NT2/D1 (cell line): ENCODE measurements at regions not wholly inside any gene's neighbourhood (a gene's known extent, or its start where the extent isn't known, plus 50 kb on each side); places are given as distances from the start of the nearest gene placed in this dataset.

Source experiments
- DNase-seq: peaks from one replicate; pipeline ENCODE4 v3.0.0-alpha.2; 2011; ENCODE audit warnings: low read depth, low spot score
- H3K27me3 ChIP-seq: 2 replicates; pipeline ENCODE4 v1.6.0; 2011; ENCODE audit warnings: mild to moderate bottlenecking; ENCODE audit not compliant: insufficient read length, insufficient read depth
- H3K36me3 ChIP-seq: 2 replicates; pipeline ENCODE4 v1.6.1; 2011; ENCODE audit warnings: mild to moderate bottlenecking, low read length, mixed read lengths; ENCODE audit not compliant: insufficient read depth, insufficient read length
- H3K4me1 ChIP-seq: 2 replicates; pipeline ENCODE4 v1.5.1; 2011; ENCODE audit not compliant: insufficient read depth, insufficient read length
- H3K4me3 ChIP-seq: 2 replicates; pipeline ENCODE4 v1.5.1; 2011; ENCODE audit warnings: low read depth; ENCODE audit not compliant: insufficient read length
- H3K9ac ChIP-seq: 2 replicates; pipeline ENCODE4 v1.6.0; 2011; ENCODE audit warnings: low read depth; ENCODE audit not compliant: insufficient read length
- H3K9me3 ChIP-seq: 2 replicates; pipeline ENCODE4 v1.5.1; 2011; ENCODE audit warnings: mild to moderate bottlenecking, low read length; ENCODE audit not compliant: insufficient read depth
- SUZ12 ChIP-seq: IDR thresholded peaks from 2 replicates; pipeline ENCODE4 v1.6.1; 2011; ENCODE audit not compliant: insufficient read length, insufficient read depth; ENCODE audit errors: extremely low read depth
- YY1 ChIP-seq: IDR thresholded peaks from 2 replicates; pipeline ENCODE4 v1.6.1; 2011; ENCODE audit not compliant: insufficient read length, insufficient read depth
- ZNF274 ChIP-seq: IDR thresholded peaks from 2 replicates; pipeline ENCODE4 v1.6.1; 2011; ENCODE audit warnings: mild to moderate bottlenecking, low read depth, low read length

DNA sequence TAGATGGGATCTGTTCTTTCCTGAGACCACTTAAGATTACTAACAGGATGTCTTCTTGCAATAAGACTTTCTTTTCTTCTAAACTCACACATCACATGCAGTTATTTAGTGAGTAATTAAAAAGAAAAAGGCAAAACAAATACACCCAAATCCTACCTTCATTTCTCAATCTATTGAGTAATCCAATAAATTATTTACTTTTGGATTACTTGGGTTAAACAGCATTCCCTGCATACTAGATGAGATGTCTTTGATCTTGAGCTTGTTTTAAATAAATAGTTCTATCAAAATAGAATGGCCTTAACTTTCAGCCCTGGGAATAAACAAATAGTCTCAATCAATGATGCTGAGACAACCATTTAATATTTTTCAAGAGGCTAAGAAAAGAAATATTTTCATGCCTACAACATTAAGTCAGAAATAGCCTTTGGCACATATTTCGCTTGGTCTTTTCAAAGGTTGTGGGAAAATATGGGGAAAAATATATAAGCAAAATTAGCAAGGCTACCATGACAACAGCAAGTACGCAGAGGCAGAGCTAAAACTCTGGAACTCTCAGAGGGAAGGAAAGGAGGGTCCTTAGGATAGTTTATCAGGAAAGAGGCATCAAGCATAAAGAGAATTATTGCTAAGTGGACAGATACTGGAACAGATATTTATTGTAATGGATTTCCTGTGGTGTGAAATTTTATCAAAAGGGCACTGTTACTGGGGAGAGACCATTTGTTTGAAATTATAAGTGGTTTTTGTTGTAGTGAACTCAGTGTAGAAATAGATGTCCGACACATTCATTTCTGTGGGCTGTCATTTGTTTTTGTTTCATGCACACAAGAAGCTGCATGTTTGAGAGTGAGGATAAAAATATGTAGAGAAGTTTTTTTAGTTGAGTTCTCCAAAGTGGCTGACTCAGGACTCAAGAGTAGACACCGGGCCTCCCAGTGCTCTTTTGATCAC lies 70.2 kb upstream of the CDH6 start:
- H3K4me1 ChIP-seq = no peaks in the 10 kb centered on the region
- H3K4me3 ChIP-seq = no peak overlapping the region
- DNase-seq = no peak
- H3K9ac ChIP-seq = no peak overlapping the region
- no peaks in the 10 kb centered on the region for H3K9me3 ChIP-seq
- H3K27me3 ChIP-seq = no peaks in the 10 kb centered on the region
- TF ChIP-seq SUZ12 (no peak), ZNF274 (no peak), YY1 (no peak)
- no peaks in the 10 kb centered on the region for H3K36me3 ChIP-seq

DNA sequence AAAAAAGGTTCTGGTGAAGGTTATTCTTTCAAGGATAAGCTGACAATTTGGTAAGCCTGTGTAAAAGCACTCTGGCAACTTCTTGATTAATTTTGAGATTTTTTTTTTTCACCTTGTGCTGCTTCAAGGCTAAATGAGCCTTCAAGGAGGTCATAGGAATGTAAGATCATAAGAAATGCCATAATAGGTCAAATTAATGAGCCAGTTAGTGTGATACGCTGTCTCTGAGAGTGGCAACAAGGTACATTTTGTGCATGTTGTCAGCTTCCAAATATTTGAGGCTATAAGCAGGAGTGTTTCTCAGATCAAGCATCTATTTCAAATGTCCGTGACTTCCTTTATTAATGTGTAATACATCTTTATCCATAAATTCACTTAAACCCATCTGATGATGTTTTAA lies 72.3 kb upstream of the CDH6 start:
- TF ChIP-seq ZNF274 (no peak), YY1 (no peak), SUZ12 (no peak)
- Histone ChIP-seq H3K9ac (no peak overlapping the region), H3K36me3 (no peaks in the 10 kb centered on the region), H3K4me1 (no peaks in the 10 kb centered on the region), H3K9me3 (no peaks in the 10 kb centered on the region), H3K4me3 (no peak overlapping the region), H3K27me3 (no peaks in the 10 kb centered on the region)
- no peak for DNase-seq

DNA sequence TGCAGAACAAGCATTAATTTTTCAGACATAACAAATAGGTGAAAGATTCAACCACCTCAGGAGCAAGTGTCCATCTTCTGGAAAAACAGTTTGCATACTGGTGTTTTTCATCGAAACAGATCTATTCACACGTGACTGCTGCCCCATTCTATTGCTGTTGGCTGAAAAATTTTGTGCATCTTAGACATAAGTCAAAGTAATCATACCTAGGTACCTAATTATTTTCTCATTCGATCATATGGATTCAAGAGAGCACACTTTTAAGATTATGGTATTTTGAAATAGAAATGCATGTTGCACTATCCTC lies 72.9 kb upstream of the CDH6 start:
- Histone ChIP-seq H3K9ac (no peak overlapping the region), H3K4me3 (no peak overlapping the region), H3K27me3 (no peaks in the 10 kb centered on the region), H3K36me3 (no peaks in the 10 kb centered on the region), H3K9me3 (no peaks in the 10 kb centered on the region), H3K4me1 (no peaks in the 10 kb centered on the region)
- TF ChIP-seq YY1 = no peak
- no peak for TF ChIP-seq ZNF274
- TF ChIP-seq SUZ12 = no peak
- DNase-seq = no peak

- Histone ChIP-seq H3K4me3 (no peak overlapping the region), H3K36me3 (no peaks in the 10 kb centered on the region), H3K27me3 (no peaks in the 10 kb centered on the region), H3K9ac (no peak overlapping the region), H3K4me1 (no peaks in the 10 kb centered on the region), H3K9me3 (no peaks in the 10 kb centered on the region)
- DNase-seq = no peak
- no peak for TF ChIP-seq YY1
- no peak for TF ChIP-seq ZNF274
- no peak for TF ChIP-seq SUZ12
Observed at GRCh38 chr5:31119938-31120641, 73.4 kb upstream of the CDH6 start.

DNA sequence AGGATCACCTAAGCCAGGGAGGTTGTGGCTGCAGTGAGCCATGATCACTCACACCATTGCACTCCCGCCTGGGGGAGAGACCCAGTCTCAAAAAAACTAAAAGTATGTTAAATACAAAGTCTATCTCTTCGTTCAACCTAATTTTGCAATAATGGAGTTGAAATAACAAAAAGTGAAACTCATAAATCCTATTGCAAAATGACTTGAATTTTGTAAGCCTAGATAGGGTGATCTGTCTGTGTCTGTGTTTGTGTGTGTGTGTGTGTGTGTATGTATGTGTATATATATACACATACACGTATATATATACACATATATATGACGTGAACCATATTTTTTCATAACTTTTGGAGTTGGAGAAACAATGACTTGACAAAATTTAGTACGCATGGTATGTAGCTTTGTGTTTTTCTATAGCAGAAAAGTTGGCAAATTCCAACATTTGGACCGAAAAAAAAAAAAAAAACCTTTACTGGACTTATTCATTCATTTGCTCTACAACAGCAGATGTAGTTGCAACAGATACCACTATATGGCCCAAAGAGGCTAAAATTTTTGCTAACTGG lies 76.9 kb upstream of the CDH6 start:
- no peaks in the 10 kb centered on the region for H3K36me3 ChIP-seq
- no peaks in the 10 kb centered on the region for H3K9me3 ChIP-seq
- H3K4me3 ChIP-seq = no peak overlapping the region
- H3K27me3 ChIP-seq = no peaks in the 10 kb centered on the region
- no peaks in the 10 kb centered on the region for H3K4me1 ChIP-seq
- TF ChIP-seq YY1 = no peak
- DNase-seq = no peak
- no peak overlapping the region for H3K9ac ChIP-seq

DNA sequence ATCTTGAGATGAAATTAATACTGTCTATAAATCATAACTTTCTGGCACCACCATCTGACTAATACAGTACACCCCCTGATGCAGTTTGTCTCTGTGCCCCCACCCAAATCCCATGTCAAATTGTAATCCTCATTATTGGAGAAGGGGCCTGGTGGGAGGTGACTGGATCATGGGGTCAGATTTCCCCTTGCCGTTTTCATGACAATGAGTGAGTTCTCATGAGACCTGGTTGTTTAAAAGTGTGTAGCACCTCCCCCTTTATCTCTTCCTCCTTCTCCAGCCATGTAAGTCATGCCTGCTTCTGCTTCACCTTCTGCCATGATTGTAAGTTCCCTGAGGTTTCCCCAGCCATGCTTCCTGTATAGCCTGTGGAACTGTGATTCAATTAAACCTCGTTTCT lies 78.7 kb upstream of the CDH6 start:
- Histone ChIP-seq H3K36me3 (no peaks in the 10 kb centered on the region), H3K27me3 (no peaks in the 10 kb centered on the region), H3K4me1 (no peaks in the 10 kb centered on the region), H3K9ac (no peak overlapping the region), H3K4me3 (no peak overlapping the region), H3K9me3 (no peaks in the 10 kb centered on the region)
- DNase-seq = no peak
- TF ChIP-seq YY1 = no peak
- no peak for TF ChIP-seq ZNF274
- no peak for TF ChIP-seq SUZ12

GRCh38 chr5:31113666-31114350 lies 79.7 kb upstream of the CDH6 start:
- Histone ChIP-seq H3K27me3 (no peaks in the 10 kb centered on the region), H3K9ac (no peak overlapping the region), H3K4me1 (no peaks in the 10 kb centered on the region), H3K9me3 (no peaks in the 10 kb centered on the region), H3K4me3 (no peak overlapping the region), H3K36me3 (no peaks in the 10 kb centered on the region)
- DNase-seq = no peak
- TF ChIP-seq SUZ12 (no peak), YY1 (no peak), ZNF274 (no peak)
